HEK293T (cell line): ENCODE measurements at regions not wholly inside any gene's neighbourhood (a gene's known extent, or its start where the extent isn't known, plus 50 kb on each side); places are given as distances from the start of the nearest gene placed in this dataset.

Experiments
- CTCF ChIA-PET: fragments of 350-600 bp; formaldehyde crosslinking; extraction: SDS; loops from one replicate; lab custom pipeline; 2021; ENCODE audit warnings: antibody characterized with exemption, inconsistent platforms; lab: Yijun Ruan, JAX
- POLR2A ChIA-PET: fragments of 350-600 bp; formaldehyde crosslinking; extraction: SDS; loops from one replicate; lab custom pipeline; 2020; ENCODE audit warnings: antibody characterized with exemption, inconsistent platforms; lab: Yijun Ruan, JAX
- DNase-seq: peaks from one replicate; pipeline ENCODE4 v3.0.0; 2012; ENCODE audit warnings: mixed read lengths; ENCODE audit errors: extremely low spot score
- ARNT ChIP-seq: fragments of 450-650 bp; IDR thresholded peaks from 2 replicates; pipeline ENCODE4 v1.6.1; 2017; ENCODE audit warnings: mild to moderate bottlenecking
- BHLHE40 ChIP-seq: fragments of 450-650 bp; IDR thresholded peaks from 2 replicates; pipeline ENCODE4 v1.6.1; 2016; ENCODE audit warnings: mild to moderate bottlenecking, moderate library complexity, borderline replicate concordance
- CTBP1 ChIP-seq: fragments of 450-650 bp; IDR thresholded peaks from 2 replicates; pipeline ENCODE4 v1.6.1; 2016; ENCODE audit warnings: borderline replicate concordance
- ELF4 ChIP-seq: fragments of 450-650 bp; IDR thresholded peaks from 2 replicates; pipeline ENCODE4 v1.6.1; 2017; ENCODE audit warnings: antibody characterized with exemption
- FOXA1 ChIP-seq: fragments of 450-650 bp; IDR thresholded peaks from 2 replicates; pipeline ENCODE4 v1.6.1; 2016; ENCODE audit warnings: mild to moderate bottlenecking
- FOXK2 ChIP-seq: fragments of 450-650 bp; IDR thresholded peaks from 2 replicates; pipeline ENCODE4 v1.6.1; 2016; ENCODE audit warnings: mild to moderate bottlenecking
- FOXM1 ChIP-seq: fragments of 450-650 bp; IDR thresholded peaks from 2 replicates; pipeline ENCODE4 v1.6.1; 2017; ENCODE audit warnings: mild to moderate bottlenecking, borderline replicate concordance
- HDGF ChIP-seq: fragments of 450-650 bp; IDR thresholded peaks from 2 replicates; pipeline ENCODE4 v1.6.1; 2017; ENCODE audit warnings: antibody characterized with exemption, borderline replicate concordance
- L3MBTL2 ChIP-seq: fragments of 450-650 bp; conservative IDR thresholded peaks from 2 replicates; pipeline ENCODE4 v1.6.1; 2016; ENCODE audit warnings: mild to moderate bottlenecking
- LEF1 ChIP-seq: fragments of 450-650 bp; IDR thresholded peaks from 2 replicates; pipeline ENCODE4 v1.6.1; 2017; ENCODE audit warnings: mild to moderate bottlenecking, borderline replicate concordance
- NFRKB ChIP-seq: fragments of 450-650 bp; IDR thresholded peaks from 2 replicates; pipeline ENCODE4 v1.6.1; 2016; ENCODE audit warnings: mild to moderate bottlenecking, moderate library complexity
- SP1 ChIP-seq: fragments of 450-650 bp; IDR thresholded peaks from 2 replicates; pipeline ENCODE4 v1.6.1; 2017
- SUZ12 ChIP-seq: fragments of 450-650 bp; IDR thresholded peaks from 2 replicates; pipeline ENCODE4 v1.6.1; 2016; ENCODE audit warnings: mild to moderate bottlenecking
- TARDBP ChIP-seq: fragments of 450-650 bp; IDR thresholded peaks from 2 replicates; pipeline ENCODE4 v1.6.1; 2016
- ZNF384 ChIP-seq: fragments of 450-650 bp; IDR thresholded peaks from 2 replicates; pipeline ENCODE4 v1.6.1; 2016
- TF ChIP-seq, protein P1 (sequence below): fragments of 450-650 bp; IDR thresholded peaks from 2 replicates; pipeline ENCODE4 v1.6.1; 2016

GRCh38 chr3:124483915-124484470, 246.3 kb upstream of the UMPS start:
- POLR2A ChIA-PET, result no interaction called here
- CTCF ChIA-PET, result no interaction called here
- no peak for DNase-seq
- TF ChIP-seq NFRKB (no peak), TARDBP (no peak), ELF4 (no peak), FOXM1 (no peak), FOXA1 (no peak), BHLHE40 (no peak), HDGF (no peak)

DNA sequence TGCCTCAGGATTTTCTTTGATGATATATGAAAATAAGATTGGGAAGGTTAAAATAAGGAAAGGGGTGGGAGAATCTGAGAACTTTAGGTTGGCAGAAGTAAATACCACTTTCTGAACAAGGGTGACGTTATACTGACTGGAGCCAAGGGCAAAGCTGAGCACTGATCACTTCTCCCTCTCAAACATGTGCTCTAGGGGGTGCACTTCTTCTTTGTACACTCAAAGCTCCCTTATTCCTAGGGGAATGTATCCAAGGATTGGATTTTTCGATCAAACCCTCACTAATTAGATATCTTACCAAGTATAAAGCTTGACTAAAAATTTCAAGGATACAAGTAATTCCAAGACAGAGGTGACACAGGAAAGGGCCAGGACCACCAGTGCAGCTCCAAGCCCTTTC, 243.9 kb upstream of the UMPS start:
- ChIA-PET POLR2A (no interaction called here), CTCF (interaction anchor here (0.6 to 0.9 kb wide), 3 partner anchors 20 to 111 kb away, joined by 3 to 5 read pairs (median 5); no protein-coding TSS in a partner anchor)
- TF ChIP-seq, protein P1, sequence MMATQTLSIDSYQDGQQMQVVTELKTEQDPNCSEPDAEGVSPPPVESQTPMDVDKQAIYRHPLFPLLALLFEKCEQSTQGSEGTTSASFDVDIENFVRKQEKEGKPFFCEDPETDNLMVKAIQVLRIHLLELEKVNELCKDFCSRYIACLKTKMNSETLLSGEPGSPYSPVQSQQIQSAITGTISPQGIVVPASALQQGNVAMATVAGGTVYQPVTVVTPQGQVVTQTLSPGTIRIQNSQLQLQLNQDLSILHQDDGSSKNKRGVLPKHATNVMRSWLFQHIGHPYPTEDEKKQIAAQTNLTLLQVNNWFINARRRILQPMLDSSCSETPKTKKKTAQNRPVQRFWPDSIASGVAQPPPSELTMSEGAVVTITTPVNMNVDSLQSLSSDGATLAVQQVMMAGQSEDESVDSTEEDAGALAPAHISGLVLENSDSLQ, result no peak
- TF ChIP-seq SP1, result no peak
- TF ChIP-seq FOXA1, result no peak
- no peak for TF ChIP-seq LEF1
- no peak for TF ChIP-seq CTBP1
- TF ChIP-seq ZNF384, result no peak
- TF ChIP-seq NFRKB, result no peak
- TF ChIP-seq TARDBP, result no peak
- TF ChIP-seq L3MBTL2, result no peak
- TF ChIP-seq ELF4, result no peak
- no peak for TF ChIP-seq FOXK2
- no peak for TF ChIP-seq ARNT
- TF ChIP-seq HDGF, result no peak
- TF ChIP-seq SUZ12, result no peak
- no peak for TF ChIP-seq BHLHE40
- TF ChIP-seq FOXM1, result no peak
- DNase-seq, result no peak

- ChIA-PET POLR2A (no interaction called here), CTCF (interaction anchor here (1.1 to 1.6 kb wide), 2 partner anchors 60 to 62 kb away, joined by 3 read pairs; no protein-coding TSS in a partner anchor)
- DNase-seq, result no peak
- TF ChIP-seq L3MBTL2 (no peak), FOXA1 (no peak), HDGF (no peak), ELF4 (no peak), ZNF384 (no peak), CTBP1 (no peak), ARNT (no peak), FOXK2 (no peak), SP1 (no peak), BHLHE40 (no peak), NFRKB (no peak), LEF1 (no peak), TARDBP (no peak), SUZ12 (no peak), FOXM1 (no peak)
- TF ChIP-seq, protein P1, result no peak
Observed at GRCh38 chr3:124489506-124489905, 240.7 kb upstream of the UMPS start.

- POLR2A ChIA-PET, result no interaction called here
- no peak for DNase-seq
- CTCF ChIA-PET, result no interaction called here
- TF ChIP-seq FOXA1 (no peak), ELF4 (no peak), TARDBP (no peak), SP1 (no peak), SUZ12 (no peak)
Observed at GRCh38 chr3:124491098-124491497, 239.2 kb upstream of the UMPS start.

- POLR2A ChIA-PET, result no interaction called here
- TF ChIP-seq HDGF (no peak), BHLHE40 (no peak)
- no peak for DNase-seq
- CTCF ChIA-PET, result no interaction called here
Observed at GRCh38 chr3:124491875-124492274, 238.4 kb upstream of the UMPS start.

DNA sequence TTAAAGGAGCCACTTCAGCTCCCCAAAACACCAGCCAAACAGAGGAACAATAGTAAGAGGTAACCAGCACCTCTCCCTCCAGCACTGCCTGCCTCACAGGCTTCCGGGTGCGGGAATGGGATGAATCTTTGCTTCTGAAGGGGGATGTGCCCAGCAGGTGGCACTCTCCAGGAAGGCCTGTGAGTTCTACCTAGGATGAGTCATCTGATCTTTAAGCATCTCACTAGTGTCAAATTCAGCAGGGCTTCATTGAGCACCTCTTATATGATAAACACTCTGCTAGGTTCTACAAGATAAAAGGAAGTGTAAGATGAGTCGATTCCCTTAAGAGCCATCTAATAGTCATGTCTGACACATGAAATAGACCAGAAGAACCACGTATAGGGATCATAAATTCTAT, 237.4 kb upstream of the UMPS start:
- ChIA-PET CTCF (no interaction called here), POLR2A (no interaction called here)
- TF ChIP-seq FOXA1 (no peak), TARDBP (no peak), LEF1 (no peak), HDGF (no peak), ARNT (no peak), BHLHE40 (no peak), SUZ12 (no peak), ZNF384 (no peak), FOXM1 (no peak), CTBP1 (no peak), ELF4 (no peak), L3MBTL2 (no peak), NFRKB (no peak), FOXK2 (no peak), SP1 (no peak)
- TF ChIP-seq, protein P1, result no peak
- peak; percentile 57 for DNase-seq

- TF ChIP-seq SP1, result no peak
- TF ChIP-seq ZNF384, result no peak
- TF ChIP-seq TARDBP, result no peak
- no peak for TF ChIP-seq SUZ12
- no peak for TF ChIP-seq NFRKB
- TF ChIP-seq L3MBTL2, result no peak
- TF ChIP-seq CTBP1, result no peak
- TF ChIP-seq, protein P1, result no peak
- no peak for TF ChIP-seq BHLHE40
- TF ChIP-seq ELF4, result no peak
- no peak for TF ChIP-seq HDGF
- TF ChIP-seq FOXA1, result no peak
- POLR2A ChIA-PET, result no interaction called here
- CTCF ChIA-PET, result no interaction called here
- DNase-seq, result no peak
Observed at GRCh38 chr3:124496061-124496460, 234.2 kb upstream of the UMPS start.
